ENCODE measurements at regions not wholly inside any gene's neighbourhood (a gene's known extent, or its start where the extent isn't known, plus 50 kb on each side); places are given as distances from the start of the nearest gene placed in this dataset.

DNA sequence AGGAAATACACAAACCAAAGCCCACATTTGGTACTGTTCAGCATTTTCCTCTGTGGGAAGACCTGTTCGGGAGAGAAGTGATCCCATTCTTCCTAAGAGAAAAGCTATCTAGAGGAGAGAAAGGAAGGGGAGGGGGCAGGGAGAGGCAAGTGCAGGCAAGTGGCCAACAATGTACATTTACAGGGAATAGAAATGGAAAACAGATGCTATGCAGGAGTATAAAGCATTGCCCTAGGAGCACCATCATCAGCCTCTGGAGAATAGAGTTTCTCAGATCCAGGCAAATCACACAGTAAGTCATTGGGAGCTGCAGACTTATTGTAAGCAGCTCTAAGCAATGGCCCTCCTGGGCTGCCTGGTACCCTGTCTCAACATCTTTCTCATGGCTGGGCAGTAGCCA is 424.4 kb upstream of the AUTS2 start:
- TF ChIP-seq YY1 (IDR thresholded peaks at IDR 0.05) (no peak), TAF1 (conservative IDR thresholded peaks at IDR 0.05) (no peak), CTCF (IDR thresholded peaks at IDR 0.05; ENCODE audit: low read depth, low read length, missing input control) (no peak), GABPA (IDR thresholded peaks at IDR 0.05 in 1 of 2, conservative IDR thresholded peaks at IDR 0.05 in 1 of 2) (no peak), RAD21 (IDR thresholded peaks at IDR 0.05) (no peak)
- TF ChIP-seq, protein P1, sequence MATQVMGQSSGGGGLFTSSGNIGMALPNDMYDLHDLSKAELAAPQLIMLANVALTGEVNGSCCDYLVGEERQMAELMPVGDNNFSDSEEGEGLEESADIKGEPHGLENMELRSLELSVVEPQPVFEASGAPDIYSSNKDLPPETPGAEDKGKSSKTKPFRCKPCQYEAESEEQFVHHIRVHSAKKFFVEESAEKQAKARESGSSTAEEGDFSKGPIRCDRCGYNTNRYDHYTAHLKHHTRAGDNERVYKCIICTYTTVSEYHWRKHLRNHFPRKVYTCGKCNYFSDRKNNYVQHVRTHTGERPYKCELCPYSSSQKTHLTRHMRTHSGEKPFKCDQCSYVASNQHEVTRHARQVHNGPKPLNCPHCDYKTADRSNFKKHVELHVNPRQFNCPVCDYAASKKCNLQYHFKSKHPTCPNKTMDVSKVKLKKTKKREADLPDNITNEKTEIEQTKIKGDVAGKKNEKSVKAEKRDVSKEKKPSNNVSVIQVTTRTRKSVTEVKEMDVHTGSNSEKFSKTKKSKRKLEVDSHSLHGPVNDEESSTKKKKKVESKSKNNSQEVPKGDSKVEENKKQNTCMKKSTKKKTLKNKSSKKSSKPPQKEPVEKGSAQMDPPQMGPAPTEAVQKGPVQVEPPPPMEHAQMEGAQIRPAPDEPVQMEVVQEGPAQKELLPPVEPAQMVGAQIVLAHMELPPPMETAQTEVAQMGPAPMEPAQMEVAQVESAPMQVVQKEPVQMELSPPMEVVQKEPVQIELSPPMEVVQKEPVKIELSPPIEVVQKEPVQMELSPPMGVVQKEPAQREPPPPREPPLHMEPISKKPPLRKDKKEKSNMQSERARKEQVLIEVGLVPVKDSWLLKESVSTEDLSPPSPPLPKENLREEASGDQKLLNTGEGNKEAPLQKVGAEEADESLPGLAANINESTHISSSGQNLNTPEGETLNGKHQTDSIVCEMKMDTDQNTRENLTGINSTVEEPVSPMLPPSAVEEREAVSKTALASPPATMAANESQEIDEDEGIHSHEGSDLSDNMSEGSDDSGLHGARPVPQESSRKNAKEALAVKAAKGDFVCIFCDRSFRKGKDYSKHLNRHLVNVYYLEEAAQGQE (IDR thresholded peaks at IDR 0.05) = no peak
